ENCODE measurements at regions not wholly inside any gene's neighbourhood (a gene's known extent, or its start where the extent isn't known, plus 50 kb on each side); places are given as distances from the start of the nearest gene placed in this dataset.

GRCh38 chr16:85536073-85536410 lies 77.1 kb upstream of the GSE1 start:
- DNase-seq = no peak
- no peak overlapping the region for H4K8ac ChIP-seq (ENCODE audit: low read depth, low read length)
- peaks cover 6% of the 10 kb centered on the region for H3K9me3 ChIP-seq (ENCODE audit: insufficient read depth, low read depth, low read length)
- no peak overlapping the region for H3K18ac ChIP-seq (ENCODE audit: low read length)
- H3K4me1 ChIP-seq (ENCODE audit: control insufficient read depth in 1 of 2, insufficient read depth in 2 of 2, low read length in 2 of 2) = peaks cover 4 to 8% of the 10 kb centered on the region in 2 experiments
- H3K27ac ChIP-seq (ENCODE audit: low read depth, low read length) = no peak overlapping the region
- no peak overlapping the region for H3K4ac ChIP-seq (ENCODE audit: low read depth, low read length)
- H2AK5ac ChIP-seq (ENCODE audit: low read length) = no peak overlapping the region
- peaks cover 0 to 3% of the 10 kb centered on the region in 2 experiments for H3K36me3 ChIP-seq (ENCODE audit: control insufficient read depth in 1 of 2, insufficient read depth in 2 of 2, low read length in 2 of 2)
- no peak overlapping the region for H3K23ac ChIP-seq (ENCODE audit: low read length)
- H2AFZ ChIP-seq (ENCODE audit: insufficient read depth, low read length, poor library complexity) = no peak overlapping the region
- no peak overlapping the region for H2BK120ac ChIP-seq (ENCODE audit: insufficient read depth, low read length, poor library complexity)
- no peak overlapping the region for H3K14ac ChIP-seq (ENCODE audit: low read length)
- H3K79me2 ChIP-seq (ENCODE audit: control insufficient read depth, insufficient read depth, low read length, poor library complexity) = no peaks in the 10 kb centered on the region
- H3K4me3 ChIP-seq (ENCODE audit: low read depth, low read length) = no peak overlapping the region
- H3K79me1 ChIP-seq (ENCODE audit: low read length) = peaks cover 2% of the 10 kb centered on the region
- no CpG with 5 or more reads among the region's 6 CpGs for WGBS (ENCODE audit: extremely low coverage, insufficient coverage, insufficient read length)
- no peak overlapping the region for H3K4me2 ChIP-seq (ENCODE audit: low read length)
- H2BK5ac ChIP-seq (ENCODE audit: low read depth, low read length, poor library complexity) = no peak overlapping the region
- no peak overlapping the region for H2BK12ac ChIP-seq (ENCODE audit: low read length)
- H3K9ac ChIP-seq (ENCODE audit: low read length) = no peak overlapping the region
- H4K91ac ChIP-seq (ENCODE audit: low read depth, low read length) = no peak overlapping the region
- no peaks in the 10 kb centered on the region for H3K27me3 ChIP-seq (ENCODE audit: insufficient read depth, low read length)
- no peak overlapping the region for H4K12ac ChIP-seq (ENCODE audit: low read depth, low read length)

GRCh38 chr16:85536411-85537330 lies 76.5 kb upstream of the GSE1 start:
- peaks cover 6% of the 10 kb centered on the region for H3K9me3 ChIP-seq (ENCODE audit: insufficient read depth, low read depth, low read length)
- H2BK120ac ChIP-seq (ENCODE audit: insufficient read depth, low read length, poor library complexity) = no peak overlapping the region
- H3K79me2 ChIP-seq (ENCODE audit: control insufficient read depth, insufficient read depth, low read length, poor library complexity) = no peaks in the 10 kb centered on the region
- H3K23ac ChIP-seq (ENCODE audit: low read length) = no peak overlapping the region
- H2BK12ac ChIP-seq (ENCODE audit: low read length) = no peak overlapping the region
- peaks cover 5 to 8% of the 10 kb centered on the region in 2 experiments for H3K4me1 ChIP-seq (ENCODE audit: control insufficient read depth in 1 of 2, insufficient read depth in 2 of 2, low read length in 2 of 2)
- H3K79me1 ChIP-seq (ENCODE audit: low read length) = peaks cover 2% of the 10 kb centered on the region
- H3K27ac ChIP-seq (ENCODE audit: low read depth, low read length) = no peak overlapping the region
- peak overlapping the region; percentile 0 for H2AK5ac ChIP-seq (ENCODE audit: low read length)
- H2BK5ac ChIP-seq (ENCODE audit: low read depth, low read length, poor library complexity) = no peak overlapping the region
- H3K27me3 ChIP-seq (ENCODE audit: insufficient read depth, low read length) = no peaks in the 10 kb centered on the region
- H3K4me2 ChIP-seq (ENCODE audit: low read length) = no peak overlapping the region
- no peak overlapping the region for H3K4ac ChIP-seq (ENCODE audit: low read depth, low read length)
- H4K91ac ChIP-seq (ENCODE audit: low read depth, low read length) = peak overlapping the region; percentile 9
- H4K8ac ChIP-seq (ENCODE audit: low read depth, low read length) = no peak overlapping the region
- no peak overlapping the region for H2AFZ ChIP-seq (ENCODE audit: insufficient read depth, low read length, poor library complexity)
- no peak overlapping the region for H4K12ac ChIP-seq (ENCODE audit: low read depth, low read length)
- DNase-seq = peak in 1 of 2 donors; percentile 81
- H3K4me3 ChIP-seq (ENCODE audit: low read depth, low read length) = no peak overlapping the region
- peaks cover 0 to 3% of the 10 kb centered on the region in 2 experiments for H3K36me3 ChIP-seq (ENCODE audit: control insufficient read depth in 1 of 2, insufficient read depth in 2 of 2, low read length in 2 of 2)
- H3K14ac ChIP-seq (ENCODE audit: low read length) = no peak overlapping the region
- no peak overlapping the region for H3K9ac ChIP-seq (ENCODE audit: low read length)
- no peak overlapping the region for H3K18ac ChIP-seq (ENCODE audit: low read length)
- no CpG with 5 or more reads among the region's 30 CpGs for WGBS (ENCODE audit: extremely low coverage, insufficient coverage, insufficient read length)

GRCh38 chr16:85537331-85537788 lies 75.8 kb upstream of the GSE1 start:
- H3K4me1 ChIP-seq (ENCODE audit: control insufficient read depth in 1 of 2, insufficient read depth in 2 of 2, low read length in 2 of 2) = peaks cover 6 to 8% of the 10 kb centered on the region in 2 experiments
- no peak overlapping the region for H3K23ac ChIP-seq (ENCODE audit: low read length)
- H2AFZ ChIP-seq (ENCODE audit: insufficient read depth, low read length, poor library complexity) = no peak overlapping the region
- H3K9ac ChIP-seq (ENCODE audit: low read length) = no peak overlapping the region
- WGBS (ENCODE audit: extremely low coverage, insufficient coverage, insufficient read length) = no CpG with 5 or more reads among the region's 16 CpGs
- H3K18ac ChIP-seq (ENCODE audit: low read length) = no peak overlapping the region
- H3K4ac ChIP-seq (ENCODE audit: low read depth, low read length) = no peak overlapping the region
- no peak overlapping the region for H2AK5ac ChIP-seq (ENCODE audit: low read length)
- no peak overlapping the region for H3K14ac ChIP-seq (ENCODE audit: low read length)
- H3K79me1 ChIP-seq (ENCODE audit: low read length) = peaks cover 2% of the 10 kb centered on the region
- peaks cover 0 to 3% of the 10 kb centered on the region in 2 experiments for H3K36me3 ChIP-seq (ENCODE audit: control insufficient read depth in 1 of 2, insufficient read depth in 2 of 2, low read length in 2 of 2)
- H2BK5ac ChIP-seq (ENCODE audit: low read depth, low read length, poor library complexity) = no peak overlapping the region
- no peak overlapping the region for H3K27ac ChIP-seq (ENCODE audit: low read depth, low read length)
- peak overlapping the region; percentile 57 for H4K91ac ChIP-seq (ENCODE audit: low read depth, low read length)
- H3K4me3 ChIP-seq (ENCODE audit: low read depth, low read length) = no peak overlapping the region
- H3K79me2 ChIP-seq (ENCODE audit: control insufficient read depth, insufficient read depth, low read length, poor library complexity) = no peaks in the 10 kb centered on the region
- H3K27me3 ChIP-seq (ENCODE audit: insufficient read depth, low read length) = no peaks in the 10 kb centered on the region
- no peak for DNase-seq
- H2BK12ac ChIP-seq (ENCODE audit: low read length) = peak overlapping the region; percentile 20
- no peak overlapping the region for H4K8ac ChIP-seq (ENCODE audit: low read depth, low read length)
- H2BK120ac ChIP-seq (ENCODE audit: insufficient read depth, low read length, poor library complexity) = no peak overlapping the region
- no peak overlapping the region for H3K4me2 ChIP-seq (ENCODE audit: low read length)
- H3K9me3 ChIP-seq (ENCODE audit: insufficient read depth, low read depth, low read length) = peaks cover 6% of the 10 kb centered on the region
- no peak overlapping the region for H4K12ac ChIP-seq (ENCODE audit: low read depth, low read length)

GRCh38 chr16:85537795-85538401 lies 75.2 kb upstream of the GSE1 start:
- no peak overlapping the region for H2BK5ac ChIP-seq (ENCODE audit: low read depth, low read length, poor library complexity)
- H3K4me2 ChIP-seq (ENCODE audit: low read length) = no peak overlapping the region
- H3K9ac ChIP-seq (ENCODE audit: low read length) = no peak overlapping the region
- no peak overlapping the region for H2BK120ac ChIP-seq (ENCODE audit: insufficient read depth, low read length, poor library complexity)
- H4K12ac ChIP-seq (ENCODE audit: low read depth, low read length) = no peak overlapping the region
- no CpG with 5 or more reads among the region's 17 CpGs for WGBS (ENCODE audit: extremely low coverage, insufficient coverage, insufficient read length)
- H3K9me3 ChIP-seq (ENCODE audit: insufficient read depth, low read depth, low read length) = peaks cover 6% of the 10 kb centered on the region
- H4K91ac ChIP-seq (ENCODE audit: low read depth, low read length) = no peak overlapping the region
- H3K27me3 ChIP-seq (ENCODE audit: insufficient read depth, low read length) = no peaks in the 10 kb centered on the region
- H2AK5ac ChIP-seq (ENCODE audit: low read length) = peak overlapping the region; percentile 44
- H3K23ac ChIP-seq (ENCODE audit: low read length) = no peak overlapping the region
- no peaks in the 10 kb centered on the region for H3K79me2 ChIP-seq (ENCODE audit: control insufficient read depth, insufficient read depth, low read length, poor library complexity)
- peak overlapping the region; percentile 28 for H3K14ac ChIP-seq (ENCODE audit: low read length)
- no peak overlapping the region for H2AFZ ChIP-seq (ENCODE audit: insufficient read depth, low read length, poor library complexity)
- no peak overlapping the region for H3K4me3 ChIP-seq (ENCODE audit: low read depth, low read length)
- H4K8ac ChIP-seq (ENCODE audit: low read depth, low read length) = no peak overlapping the region
- H2BK12ac ChIP-seq (ENCODE audit: low read length) = no peak overlapping the region
- peaks cover 6 to 8% of the 10 kb centered on the region in 2 experiments for H3K4me1 ChIP-seq (ENCODE audit: control insufficient read depth in 1 of 2, insufficient read depth in 2 of 2, low read length in 2 of 2)
- no peak for DNase-seq
- peaks cover 0 to 3% of the 10 kb centered on the region in 2 experiments for H3K36me3 ChIP-seq (ENCODE audit: control insufficient read depth in 1 of 2, insufficient read depth in 2 of 2, low read length in 2 of 2)
- H3K79me1 ChIP-seq (ENCODE audit: low read length) = peaks cover 2% of the 10 kb centered on the region
- no peak overlapping the region for H3K4ac ChIP-seq (ENCODE audit: low read depth, low read length)
- H3K18ac ChIP-seq (ENCODE audit: low read length) = no peak overlapping the region
- no peak overlapping the region for H3K27ac ChIP-seq (ENCODE audit: low read depth, low read length)

All from trophoblast cell (in vitro differentiated cells and primary cell).